ENCODE measurements at regions not wholly inside any gene's neighbourhood (a gene's known extent, or its start where the extent isn't known, plus 50 kb on each side); places are given as distances from the start of the nearest gene placed in this dataset.

DNA sequence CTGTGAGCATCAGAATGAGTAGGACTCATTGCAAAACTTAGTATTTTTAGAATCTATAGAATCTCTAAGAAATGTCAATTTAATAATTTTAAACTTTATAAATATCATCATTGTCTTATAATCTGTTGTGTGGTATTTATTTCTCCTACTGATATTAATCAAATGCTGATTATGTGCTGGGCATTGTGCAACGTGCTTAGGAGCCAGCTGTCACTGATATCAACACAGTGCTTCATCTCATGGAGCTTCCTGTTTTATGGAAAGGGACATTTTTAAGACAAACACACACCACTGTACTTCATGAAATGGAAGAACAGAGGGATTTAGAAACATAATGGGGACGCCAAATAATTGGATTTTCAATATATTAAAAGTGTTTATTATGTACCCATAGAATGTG is 737.9 kb upstream of the TMPRSS15 start:
- H3K4me3 ChIP-seq (ENCODE audit: low read depth, low read length) = no peak overlapping the region
- DNase-seq (ENCODE audit: low read depth) = no peak
- TF ChIP-seq, protein P1, sequence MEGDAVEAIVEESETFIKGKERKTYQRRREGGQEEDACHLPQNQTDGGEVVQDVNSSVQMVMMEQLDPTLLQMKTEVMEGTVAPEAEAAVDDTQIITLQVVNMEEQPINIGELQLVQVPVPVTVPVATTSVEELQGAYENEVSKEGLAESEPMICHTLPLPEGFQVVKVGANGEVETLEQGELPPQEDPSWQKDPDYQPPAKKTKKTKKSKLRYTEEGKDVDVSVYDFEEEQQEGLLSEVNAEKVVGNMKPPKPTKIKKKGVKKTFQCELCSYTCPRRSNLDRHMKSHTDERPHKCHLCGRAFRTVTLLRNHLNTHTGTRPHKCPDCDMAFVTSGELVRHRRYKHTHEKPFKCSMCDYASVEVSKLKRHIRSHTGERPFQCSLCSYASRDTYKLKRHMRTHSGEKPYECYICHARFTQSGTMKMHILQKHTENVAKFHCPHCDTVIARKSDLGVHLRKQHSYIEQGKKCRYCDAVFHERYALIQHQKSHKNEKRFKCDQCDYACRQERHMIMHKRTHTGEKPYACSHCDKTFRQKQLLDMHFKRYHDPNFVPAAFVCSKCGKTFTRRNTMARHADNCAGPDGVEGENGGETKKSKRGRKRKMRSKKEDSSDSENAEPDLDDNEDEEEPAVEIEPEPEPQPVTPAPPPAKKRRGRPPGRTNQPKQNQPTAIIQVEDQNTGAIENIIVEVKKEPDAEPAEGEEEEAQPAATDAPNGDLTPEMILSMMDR (IDR thresholded peaks at IDR 0.05; ENCODE audit: low read depth, low read length) = no peak
- no peak for TF ChIP-seq MYC (IDR thresholded peaks at IDR 0.05; ENCODE audit: low read depth, low read length)
- TF ChIP-seq, protein P2, sequence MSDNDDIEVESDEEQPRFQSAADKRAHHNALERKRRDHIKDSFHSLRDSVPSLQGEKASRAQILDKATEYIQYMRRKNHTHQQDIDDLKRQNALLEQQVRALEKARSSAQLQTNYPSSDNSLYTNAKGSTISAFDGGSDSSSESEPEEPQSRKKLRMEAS (IDR thresholded peaks at IDR 0.05; ENCODE audit: low read depth, low read length) = no peak
- TF ChIP-seq POLR2A (IDR thresholded peaks at IDR 0.05; ENCODE audit: extremely low read depth, insufficient read length) = no peak

DNA sequence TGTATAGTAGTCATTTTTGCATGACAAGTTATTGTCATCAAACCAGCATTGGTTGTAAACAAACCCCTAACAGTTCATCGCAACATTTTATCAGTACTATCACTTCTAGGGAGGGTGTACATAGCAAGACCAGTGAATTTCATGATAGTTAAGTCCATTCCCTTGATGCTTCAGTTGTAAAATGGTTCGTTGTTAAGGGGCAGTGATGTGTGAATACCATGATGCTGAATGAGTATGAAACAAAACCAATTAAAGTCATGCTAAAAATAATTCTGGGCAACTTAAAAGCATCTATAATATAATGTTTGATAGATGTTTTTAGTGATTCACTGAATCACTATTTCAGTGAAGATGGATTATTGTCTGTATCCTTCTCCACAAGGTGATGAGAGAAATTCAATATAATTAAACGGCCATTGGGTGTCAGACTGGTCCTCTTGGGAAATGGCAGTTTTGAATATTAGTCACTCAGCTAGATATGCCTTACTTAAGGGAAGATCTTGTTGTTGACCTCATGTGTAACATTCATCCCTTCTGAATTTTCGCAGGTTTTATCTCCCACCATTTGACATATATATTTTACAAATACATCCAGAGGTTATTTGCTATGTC is 742.2 kb upstream of the TMPRSS15 start:
- no peak overlapping the region for H3K4me3 ChIP-seq (ENCODE audit: low read depth, low read length)
- TF ChIP-seq, protein P2 (IDR thresholded peaks at IDR 0.05; ENCODE audit: low read depth, low read length) = no peak
- TF ChIP-seq MYC (IDR thresholded peaks at IDR 0.05; ENCODE audit: low read depth, low read length) (no peak), POLR2A (IDR thresholded peaks at IDR 0.05; ENCODE audit: extremely low read depth, insufficient read length) (no peak)
- TF ChIP-seq, protein P1 (IDR thresholded peaks at IDR 0.05; ENCODE audit: low read depth, low read length) = no peak
- DNase-seq (ENCODE audit: low read depth) = no peak

DNA sequence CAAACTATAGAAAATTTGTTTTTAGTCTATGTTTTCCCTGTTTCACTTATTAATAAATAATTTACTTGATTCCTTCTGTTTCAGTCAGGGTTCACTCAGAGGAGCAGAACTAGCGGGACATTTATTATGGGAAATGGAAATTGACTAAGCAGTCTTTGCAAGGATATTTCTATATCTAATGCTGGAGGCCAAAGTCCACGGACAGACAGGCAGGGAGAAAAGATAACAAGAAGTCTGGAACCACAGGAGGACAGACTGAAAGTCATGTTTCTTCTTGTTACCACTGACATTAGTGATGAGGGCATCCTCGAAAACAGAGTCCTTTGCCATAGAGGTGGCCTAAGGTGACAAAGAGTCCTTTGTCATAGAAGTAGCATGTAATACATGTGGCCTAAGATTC is 744.5 kb upstream of the TMPRSS15 start:
- no peak for DNase-seq (ENCODE audit: low read depth)
- TF ChIP-seq MYC (IDR thresholded peaks at IDR 0.05; ENCODE audit: low read depth, low read length) = no peak
- TF ChIP-seq, protein P2 (IDR thresholded peaks at IDR 0.05; ENCODE audit: low read depth, low read length) = no peak
- no peak for TF ChIP-seq POLR2A (IDR thresholded peaks at IDR 0.05; ENCODE audit: extremely low read depth, insufficient read length)
- TF ChIP-seq, protein P1 (IDR thresholded peaks at IDR 0.05; ENCODE audit: low read depth, low read length) = no peak
- no peak overlapping the region for H3K4me3 ChIP-seq (ENCODE audit: low read depth, low read length)

DNA sequence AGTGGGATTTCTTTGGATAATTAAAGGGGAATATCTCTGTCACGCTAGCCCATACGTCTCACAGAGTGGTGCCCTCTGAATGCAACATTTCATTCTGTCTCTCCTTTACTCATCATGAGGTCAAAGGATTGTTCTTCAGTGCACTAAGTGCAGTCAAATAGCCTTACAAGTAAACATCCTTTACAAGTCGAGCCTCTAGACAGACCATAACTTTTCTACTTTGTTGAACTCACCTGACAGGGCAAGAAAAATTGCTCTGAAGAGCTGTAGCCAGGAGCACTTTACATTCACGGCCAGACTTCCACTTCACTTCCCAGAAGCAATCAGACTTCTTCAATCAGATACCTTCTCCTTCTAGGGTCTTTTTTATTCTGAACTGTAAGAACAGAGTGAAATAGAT is 768.0 kb upstream of the TMPRSS15 start:
- H3K4me3 ChIP-seq (ENCODE audit: low read depth, low read length) = no peak overlapping the region
- TF ChIP-seq, protein P2 (IDR thresholded peaks at IDR 0.05; ENCODE audit: low read depth, low read length) = no peak
- TF ChIP-seq, protein P1 (IDR thresholded peaks at IDR 0.05; ENCODE audit: low read depth, low read length) = no peak
- TF ChIP-seq POLR2A (IDR thresholded peaks at IDR 0.05; ENCODE audit: extremely low read depth, insufficient read length) (no peak), MYC (IDR thresholded peaks at IDR 0.05; ENCODE audit: low read depth, low read length) (no peak)
- no peak for DNase-seq (ENCODE audit: low read depth)

DNA sequence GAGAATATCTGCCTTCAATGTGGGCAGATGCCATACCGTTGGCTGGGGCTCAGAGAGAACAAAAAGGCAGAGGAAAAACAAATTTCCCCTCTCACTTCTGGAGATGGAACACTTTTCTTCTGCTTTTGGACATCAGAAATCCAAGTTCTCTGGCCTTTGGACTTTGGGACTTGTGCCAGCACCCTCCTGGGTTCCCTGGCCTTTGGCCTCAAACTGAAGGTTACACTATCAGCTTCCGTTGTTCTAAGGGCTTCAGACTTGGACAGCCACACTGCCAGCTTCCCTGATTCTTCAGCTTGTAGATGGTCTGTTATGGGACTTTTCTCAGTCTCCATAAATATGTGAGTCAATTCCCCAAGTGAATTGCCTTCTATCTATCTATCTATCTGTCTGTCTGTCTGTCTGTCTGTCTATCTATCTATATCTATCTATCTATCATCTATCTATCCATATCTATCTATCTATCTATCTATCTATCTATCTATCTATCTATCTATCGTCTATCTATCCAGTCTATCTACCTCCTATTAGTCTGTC is 778.1 kb upstream of the TMPRSS15 start:
- no peak overlapping the region for H3K4me3 ChIP-seq (ENCODE audit: low read depth, low read length)
- no peak for DNase-seq (ENCODE audit: low read depth)
- TF ChIP-seq POLR2A (IDR thresholded peaks at IDR 0.05; ENCODE audit: extremely low read depth, insufficient read length) = no peak
- TF ChIP-seq, protein P1 (IDR thresholded peaks at IDR 0.05; ENCODE audit: low read depth, low read length) = no peak
- TF ChIP-seq, protein P2 (IDR thresholded peaks at IDR 0.05; ENCODE audit: low read depth, low read length) = no peak
- TF ChIP-seq MYC (IDR thresholded peaks at IDR 0.05; ENCODE audit: low read depth, low read length) = no peak
